Neural progenitor cell (in vitro differentiated cells): ENCODE measurements at regions not wholly inside any gene's neighbourhood (a gene's known extent, or its start where the extent isn't known, plus 50 kb on each side); places are given as distances from the start of the nearest gene placed in this dataset.

Experiments used
- DNase-seq: peaks from one replicate; pipeline ENCODE4 v3.0.0-alpha.2; 2016; ENCODE audit warnings: low spot score
- H2AFZ ChIP-seq: fragments of 200-600 bp; sonication (generic); replicated peaks from 2 replicates; pipeline ENCODE4 v1.6.1; 2016; ENCODE audit warnings: antibody characterized with exemption
- H3F3A ChIP-seq: fragments of 200-600 bp; sonication (generic); 2 replicates; pipeline ENCODE4 v1.6.1; 2016; ENCODE audit warnings: antibody characterized with exemption, low read depth
- H3K27ac ChIP-seq: fragments of 200-600 bp; sonication (generic); 2 replicates; pipeline ENCODE4 v1.5.1; 2016; ENCODE audit warnings: mild to moderate bottlenecking
- H3K27me3 ChIP-seq: fragments of 200-600 bp; sonication (generic); 2 replicates; pipeline ENCODE4 v1.6.1; 2016; ENCODE audit warnings: mild to moderate bottlenecking, moderate library complexity
- H3K36me3 ChIP-seq: fragments of 200-600 bp; sonication (generic); 2 replicates; pipeline ENCODE4 v1.5.1; 2016
- H3K4me1 ChIP-seq: fragments of 200-600 bp; sonication (generic); 2 replicates; pipeline ENCODE4 v1.6.1; 2016; ENCODE audit warnings: mixed run types
- H3K4me2 ChIP-seq: fragments of 200-600 bp; sonication (generic); 2 replicates; pipeline ENCODE4 v1.6.1; 2016
- H3K4me3 ChIP-seq: fragments of 200-600 bp; sonication (generic); 2 replicates; pipeline ENCODE4 v1.5.1; 2016
- H3K79me2 ChIP-seq: fragments of 200-600 bp; sonication (generic); 2 replicates; pipeline ENCODE4 v1.6.1; 2016; ENCODE audit warnings: low read depth
- H3K9ac ChIP-seq: fragments of 200-600 bp; sonication (generic); 2 replicates; pipeline ENCODE4 v1.6.1; 2016
- H3K9me3 ChIP-seq: fragments of 200-600 bp; sonication (generic); 2 replicates; pipeline ENCODE4 v1.5.1; 2016; ENCODE audit warnings: low read depth
- H4K20me1 ChIP-seq: fragments of 200-600 bp; sonication (generic); 2 replicates; pipeline ENCODE4 v1.6.1; 2016; ENCODE audit warnings: low read depth
- H3K27ac Mint-ChIP-seq: 3 replicates; pipeline ENCODE4 v1.8.0; 2021; ENCODE audit warnings: mixed read lengths
- H3K27me3 Mint-ChIP-seq: 2 replicates; pipeline ENCODE4 v1.8.0; 2022; ENCODE audit warnings: low read depth, mild to moderate bottlenecking, inconsistent platforms, moderate library complexity, mixed read lengths; ENCODE audit not compliant: insufficient read depth
- H3K36me3 Mint-ChIP-seq: 3 replicates; pipeline ENCODE4 v1.8.0; 2021; ENCODE audit warnings: mixed read lengths
- H3K4me1 Mint-ChIP-seq: 3 replicates; pipeline ENCODE4 v1.8.0; 2021; ENCODE audit warnings: mixed read lengths
- H3K4me3 Mint-ChIP-seq: 3 replicates; pipeline ENCODE4 v1.8.0; 2021; ENCODE audit warnings: mild to moderate bottlenecking, moderate library complexity, mixed read lengths
- H3K9me3 Mint-ChIP-seq: 3 replicates; pipeline ENCODE4 v1.8.0; 2020; ENCODE audit warnings: mixed read lengths
- EZH2 ChIP-seq: fragments of 200-600 bp; sonication (generic); IDR thresholded peaks from 2 replicates; pipeline ENCODE4 v1.6.1; 2017; ENCODE audit warnings: antibody characterized with exemption, mild to moderate bottlenecking, moderate library complexity
- EZH2phosphoT487 ChIP-seq: fragments of 200-600 bp; sonication (generic); IDR thresholded peaks from 2 replicates; pipeline ENCODE4 v1.6.1; 2017; ENCODE audit warnings: antibody characterized with exemption
- TF ChIP-seq, protein P1 (sequence below): fragments of 200-600 bp; sonication (generic); IDR thresholded peaks from 2 replicates; pipeline ENCODE4 v1.5.1; 2017; ENCODE audit warnings: antibody characterized with exemption, mild to moderate bottlenecking

DNA sequence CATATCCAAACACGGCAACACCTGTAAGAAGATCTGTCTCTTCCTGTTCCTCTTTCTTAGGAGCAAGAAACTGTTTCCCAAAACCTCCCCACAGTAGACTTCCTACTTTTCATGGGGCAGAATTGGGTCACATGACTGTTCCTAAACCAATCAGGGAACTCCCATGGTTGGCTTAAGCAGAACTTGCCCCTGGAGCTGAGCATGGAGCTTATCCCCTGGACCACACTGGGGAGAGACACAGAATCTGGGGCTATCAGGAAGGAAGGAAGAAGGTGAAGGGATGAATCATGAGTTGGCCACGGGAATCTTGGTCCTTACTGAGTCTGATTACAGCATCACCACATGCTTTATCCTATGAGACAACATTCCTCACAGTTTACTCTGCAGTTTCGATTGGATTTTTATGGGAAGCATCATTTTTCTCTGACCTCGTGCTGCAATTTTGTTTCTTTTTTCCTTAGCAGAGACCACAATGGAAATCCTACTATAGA, 81.8 kb downstream of the CDC7 start:
- Histone ChIP-seq H3K9me3 (no peaks in the 10 kb centered on the region), H3K9ac (no peak overlapping the region), H3K79me2 (no peaks in the 10 kb centered on the region), H3K36me3 (no peaks in the 10 kb centered on the region), H4K20me1 (no peaks in the 10 kb centered on the region), H3F3A (no peaks in the 10 kb centered on the region), H3K4me3 (no peak overlapping the region), H3K4me1 (no peaks in the 10 kb centered on the region), H3K4me2 (no peak overlapping the region), H2AFZ (no peak overlapping the region), H3K27me3 (no peaks in the 10 kb centered on the region), H3K27ac (no peak overlapping the region)
- no peaks in the 10 kb centered on the region for H3K36me3 Mint-ChIP-seq
- H3K9me3 Mint-ChIP-seq: no peaks in the 10 kb centered on the region
- peaks cover 19% of the 10 kb centered on the region for H3K4me1 Mint-ChIP-seq
- TF ChIP-seq, protein P1, sequence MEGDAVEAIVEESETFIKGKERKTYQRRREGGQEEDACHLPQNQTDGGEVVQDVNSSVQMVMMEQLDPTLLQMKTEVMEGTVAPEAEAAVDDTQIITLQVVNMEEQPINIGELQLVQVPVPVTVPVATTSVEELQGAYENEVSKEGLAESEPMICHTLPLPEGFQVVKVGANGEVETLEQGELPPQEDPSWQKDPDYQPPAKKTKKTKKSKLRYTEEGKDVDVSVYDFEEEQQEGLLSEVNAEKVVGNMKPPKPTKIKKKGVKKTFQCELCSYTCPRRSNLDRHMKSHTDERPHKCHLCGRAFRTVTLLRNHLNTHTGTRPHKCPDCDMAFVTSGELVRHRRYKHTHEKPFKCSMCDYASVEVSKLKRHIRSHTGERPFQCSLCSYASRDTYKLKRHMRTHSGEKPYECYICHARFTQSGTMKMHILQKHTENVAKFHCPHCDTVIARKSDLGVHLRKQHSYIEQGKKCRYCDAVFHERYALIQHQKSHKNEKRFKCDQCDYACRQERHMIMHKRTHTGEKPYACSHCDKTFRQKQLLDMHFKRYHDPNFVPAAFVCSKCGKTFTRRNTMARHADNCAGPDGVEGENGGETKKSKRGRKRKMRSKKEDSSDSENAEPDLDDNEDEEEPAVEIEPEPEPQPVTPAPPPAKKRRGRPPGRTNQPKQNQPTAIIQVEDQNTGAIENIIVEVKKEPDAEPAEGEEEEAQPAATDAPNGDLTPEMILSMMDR: no peak
- no peak for TF ChIP-seq EZH2phosphoT487
- no peak for TF ChIP-seq EZH2
- DNase-seq: no peak
- H3K4me3 Mint-ChIP-seq: no peak overlapping the region
- peaks cover 5% of the 10 kb centered on the region for H3K27me3 Mint-ChIP-seq
- H3K27ac Mint-ChIP-seq: no peak overlapping the region

DNA sequence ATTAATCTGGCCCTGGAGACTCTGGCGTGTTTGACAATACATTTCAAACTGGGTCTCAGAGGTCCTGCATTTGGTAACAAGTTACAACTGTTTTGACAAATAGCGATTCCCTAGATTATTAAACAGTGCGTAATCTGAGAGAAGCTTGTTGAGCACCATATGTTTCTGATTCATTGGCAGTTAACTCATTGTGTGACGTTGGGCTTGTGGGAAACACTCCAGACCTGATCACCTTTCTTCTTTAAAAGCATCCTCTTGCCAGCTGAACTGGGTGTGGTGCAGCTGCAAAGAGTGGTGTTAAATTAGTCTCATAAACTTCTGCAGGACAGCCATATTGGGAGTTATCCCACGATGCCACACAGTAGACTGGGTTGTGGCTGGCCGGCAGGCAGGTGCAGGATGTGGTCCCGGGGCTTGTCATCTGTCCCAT, 82.7 kb downstream of the CDC7 start:
- TF ChIP-seq EZH2 (no peak), EZH2phosphoT487 (no peak)
- TF ChIP-seq, protein P1: no peak
- Histone ChIP-seq H3K9me3 (no peaks in the 10 kb centered on the region), H3K79me2 (no peaks in the 10 kb centered on the region), H3K27ac (no peak overlapping the region), H3K4me3 (no peak overlapping the region), H3K36me3 (no peaks in the 10 kb centered on the region), H2AFZ (no peak overlapping the region), H3K4me2 (no peak overlapping the region), H4K20me1 (no peaks in the 10 kb centered on the region), H3F3A (no peaks in the 10 kb centered on the region), H3K9ac (no peak overlapping the region), H3K27me3 (no peaks in the 10 kb centered on the region), H3K4me1 (no peaks in the 10 kb centered on the region)
- Mint-ChIP-seq H3K36me3 (no peaks in the 10 kb centered on the region), H3K27ac (no peak overlapping the region), H3K27me3 (peaks cover 5% of the 10 kb centered on the region), H3K4me1 (peaks cover 19% of the 10 kb centered on the region), H3K9me3 (peaks cover under 1% of the 10 kb centered on the region), H3K4me3 (no peak overlapping the region)
- no peak for DNase-seq

DNA sequence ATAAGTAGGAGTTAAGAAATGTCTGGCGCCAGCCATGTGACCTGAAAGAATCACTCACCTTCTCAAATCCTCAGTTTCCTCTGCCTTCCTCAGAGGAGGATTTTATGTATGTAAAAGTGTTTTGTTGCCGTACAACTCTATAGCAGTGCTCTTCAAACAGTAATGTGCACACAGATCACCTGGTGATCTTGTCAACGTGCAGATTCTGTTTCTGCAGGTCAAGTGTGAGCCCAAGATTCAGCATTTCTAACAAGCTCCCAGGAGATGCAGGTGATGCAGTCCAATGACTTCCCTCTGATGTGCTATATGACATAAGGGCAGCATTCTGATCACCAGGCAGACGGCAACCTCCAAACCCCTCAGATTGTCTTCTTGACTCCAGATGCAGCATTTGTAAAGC, 83.7 kb downstream of the CDC7 start:
- H3K9me3 ChIP-seq: no peaks in the 10 kb centered on the region

More for the DNA sequence above, 83.7 kb downstream of the CDC7 start:
- Histone ChIP-seq H3K4me3 (no peak overlapping the region), H3K79me2 (no peaks in the 10 kb centered on the region), H3K9ac (no peak overlapping the region), H4K20me1 (no peaks in the 10 kb centered on the region), H3K36me3 (no peaks in the 10 kb centered on the region), H3K4me1 (no peaks in the 10 kb centered on the region), H3K4me2 (no peak overlapping the region), H3F3A (no peaks in the 10 kb centered on the region), H2AFZ (no peak overlapping the region), H3K27me3 (no peaks in the 10 kb centered on the region), H3K27ac (no peak overlapping the region)
- no peak for TF ChIP-seq EZH2
- TF ChIP-seq, protein P1: no peak
- TF ChIP-seq EZH2phosphoT487: no peak
- Mint-ChIP-seq H3K36me3 (no peaks in the 10 kb centered on the region), H3K27me3 (peaks cover 5% of the 10 kb centered on the region), H3K4me1 (peaks cover 19% of the 10 kb centered on the region), H3K4me3 (no peak overlapping the region), H3K9me3 (peaks cover 2% of the 10 kb centered on the region), H3K27ac (no peak overlapping the region)
- DNase-seq: no peak
